ENCODE measurements at regions not wholly inside any gene's neighbourhood (a gene's known extent, or its start where the extent isn't known, plus 50 kb on each side); places are given as distances from the start of the nearest gene placed in this dataset.

GRCh38 chr7:131899271-131900030 is 343.0 kb upstream of the PODXL start:
- TF ChIP-seq EZH2 (IDR thresholded peaks at IDR 0.05; ENCODE audit: insufficient read depth, low read length): no peak
- TF ChIP-seq CTCF (IDR thresholded peaks at IDR 0.05; ENCODE audit: insufficient read depth, low read depth, low read length): no peak

Measured in astrocyte (in vitro differentiated cells and primary cell).